GM23338 (cell line): ENCODE measurements at regions not wholly inside any gene's neighbourhood (a gene's known extent, or its start where the extent isn't known, plus 50 kb on each side); places are given as distances from the start of the nearest gene placed in this dataset.

Experiments used
- CREB1 ChIP-seq: fragments of 250-450 bp; sonication (Bioruptor Pico); IDR thresholded peaks from 2 replicates; pipeline ENCODE4 v1.5.0; 2020; ENCODE audit warnings: low read depth, mild to moderate bottlenecking, moderate library complexity
- ETS1 ChIP-seq: IDR thresholded peaks from 2 replicates; pipeline ENCODE4 v1.6.1; 2016; ENCODE audit warnings: antibody characterized with exemption
- EZH2 ChIP-seq: fragments of 200-600 bp; sonication (generic); IDR thresholded peaks from one replicate; pipeline ENCODE4 v1.8.0; 2017; ENCODE audit warnings: antibody characterized with exemption, mild to moderate bottlenecking, low read depth; ENCODE audit not compliant: unreplicated experiment
- JUNB ChIP-seq: IDR thresholded peaks from one replicate; pipeline ENCODE4 v1.6.1; 2016; ENCODE audit warnings: antibody characterized with exemption; ENCODE audit not compliant: unreplicated experiment
- NANOG ChIP-seq: IDR thresholded peaks from 2 replicates; pipeline ENCODE4 v1.6.1; 2016; ENCODE audit warnings: antibody characterized with exemption, borderline replicate concordance
- STAT1 ChIP-seq: IDR thresholded peaks from one replicate; pipeline ENCODE4 v1.6.1; 2016; ENCODE audit warnings: antibody characterized with exemption; ENCODE audit not compliant: unreplicated experiment
- ZNF331 ChIP-seq: fragments of 250-450 bp; sonication (Bioruptor Pico); IDR thresholded peaks from 2 replicates; pipeline ENCODE4 v1.5.0; 2020; ENCODE audit warnings: low read depth, mild to moderate bottlenecking, moderate library complexity
- ZNF462 ChIP-seq: fragments of 250-450 bp; sonication (Bioruptor Pico); IDR thresholded peaks from 2 replicates; pipeline ENCODE4 v1.5.0; 2020; ENCODE audit warnings: mild to moderate bottlenecking, moderate library complexity
- TF ChIP-seq, protein P1 (sequence below), 2 experiments: fragments of 200-600 bp in 1 of 2; sonication (generic) in 1 of 2; conservative IDR thresholded peaks; 2 replicates each; pipeline versions ENCODE4 v1.5.1 to v1.6.1; 2016 to 2017; ENCODE audit warnings: antibody characterized with exemption in 2 of 2, low read depth in 2 of 2, mild to moderate bottlenecking in 2 of 2, moderate library complexity in 1 of 2

DNA sequence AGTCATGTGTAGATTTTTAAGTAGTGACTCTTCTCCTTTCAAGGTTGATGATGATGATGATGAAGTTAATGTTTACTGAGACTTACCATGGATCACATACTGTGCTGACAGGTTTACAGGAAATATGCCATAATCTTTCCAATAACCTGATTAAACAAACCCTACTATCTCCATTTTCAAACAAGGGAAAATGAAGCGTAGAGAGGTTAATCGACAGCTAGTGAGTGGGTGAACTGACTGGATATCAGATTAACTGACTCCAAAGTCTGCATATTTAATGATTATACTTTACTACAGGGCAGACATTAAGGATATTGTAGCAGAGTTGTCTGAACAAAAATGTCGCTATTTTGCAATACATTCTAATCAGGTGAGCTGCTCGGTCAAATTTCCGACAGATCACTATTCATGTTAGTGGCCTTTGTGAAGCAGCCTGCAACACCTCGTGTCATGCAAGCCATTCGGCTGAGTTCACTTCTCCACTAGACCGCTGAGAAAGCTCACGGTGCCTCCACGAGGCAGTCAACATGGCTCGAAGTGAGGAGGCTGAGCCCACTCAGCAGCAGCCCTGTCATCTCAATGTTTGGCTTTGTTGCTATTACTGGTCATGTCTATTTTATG lies 264.2 kb downstream of the NFKBIZ start (continued):
- no peak for TF ChIP-seq ZNF462 (CRISPR knock-in tag)
- no peak for TF ChIP-seq NANOG
- no peak for TF ChIP-seq STAT1
- TF ChIP-seq ETS1 = no peak
- TF ChIP-seq ZNF331 (CRISPR knock-in tag) = no peak
- no peak for TF ChIP-seq EZH2
- TF ChIP-seq, protein P1, sequence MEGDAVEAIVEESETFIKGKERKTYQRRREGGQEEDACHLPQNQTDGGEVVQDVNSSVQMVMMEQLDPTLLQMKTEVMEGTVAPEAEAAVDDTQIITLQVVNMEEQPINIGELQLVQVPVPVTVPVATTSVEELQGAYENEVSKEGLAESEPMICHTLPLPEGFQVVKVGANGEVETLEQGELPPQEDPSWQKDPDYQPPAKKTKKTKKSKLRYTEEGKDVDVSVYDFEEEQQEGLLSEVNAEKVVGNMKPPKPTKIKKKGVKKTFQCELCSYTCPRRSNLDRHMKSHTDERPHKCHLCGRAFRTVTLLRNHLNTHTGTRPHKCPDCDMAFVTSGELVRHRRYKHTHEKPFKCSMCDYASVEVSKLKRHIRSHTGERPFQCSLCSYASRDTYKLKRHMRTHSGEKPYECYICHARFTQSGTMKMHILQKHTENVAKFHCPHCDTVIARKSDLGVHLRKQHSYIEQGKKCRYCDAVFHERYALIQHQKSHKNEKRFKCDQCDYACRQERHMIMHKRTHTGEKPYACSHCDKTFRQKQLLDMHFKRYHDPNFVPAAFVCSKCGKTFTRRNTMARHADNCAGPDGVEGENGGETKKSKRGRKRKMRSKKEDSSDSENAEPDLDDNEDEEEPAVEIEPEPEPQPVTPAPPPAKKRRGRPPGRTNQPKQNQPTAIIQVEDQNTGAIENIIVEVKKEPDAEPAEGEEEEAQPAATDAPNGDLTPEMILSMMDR (conservative IDR thresholded peaks at IDR 0.05; ENCODE audit: low read depth in 2 of 2) = no peak
- TF ChIP-seq JUNB = no peak
- TF ChIP-seq CREB1 (CRISPR knock-in tag) = no peak
